Lower leg skin (tissue), 4 donors: ENCODE measurements at regions not wholly inside any gene's neighbourhood (a gene's known extent, or its start where the extent isn't known, plus 50 kb on each side); places are given as distances from the start of the nearest gene placed in this dataset.

Experiments
- DNase-seq, 2 donors: peaks; one replicate each; pipeline ENCODE4 v3.0.0-alpha.2; 2019; ENCODE audit warnings: low spot score in 2 of 2
- H3K4me3 ChIP-seq: fragments of 200-600 bp; sonication (generic); 2 replicates; pipeline ENCODE4 v1.5.1; 2017; ENCODE audit warnings: mild to moderate bottlenecking, low read depth; ENCODE audit not compliant: poor library complexity, severe bottlenecking
- CTCF ChIP-seq, 3 donors: fragments of 450-650 bp; IDR thresholded peaks; one replicate each; pipeline ENCODE4 v1.5.1; 2016; ENCODE audit warnings: antibody characterized with exemption in 3 of 3, mild to moderate bottlenecking in 3 of 3, moderate library complexity in 2 of 3
- POLR2A ChIP-seq, 2 donors: fragments of 450-650 bp; IDR thresholded peaks; one replicate each; pipeline ENCODE4 v1.6.1; 2016 to 2017; ENCODE audit warnings: antibody characterized with exemption in 2 of 2, mild to moderate bottlenecking in 1 of 2, moderate library complexity in 1 of 2
- WGBS, 2 donors: methylation state at CpG; one replicate each; pipeline ENCODE4 v1.1.5; 2018; 5-methylcytosine and 5-hydroxymethylcytosine counted together
- intact Hi-C: fragments of 100-400 bp; cut with DNase I; formaldehyde crosslinking; loops from one replicate; pipeline ENCODE4 v1.15.0; 2023; ENCODE audit warnings: low total_unique reads

DNA sequence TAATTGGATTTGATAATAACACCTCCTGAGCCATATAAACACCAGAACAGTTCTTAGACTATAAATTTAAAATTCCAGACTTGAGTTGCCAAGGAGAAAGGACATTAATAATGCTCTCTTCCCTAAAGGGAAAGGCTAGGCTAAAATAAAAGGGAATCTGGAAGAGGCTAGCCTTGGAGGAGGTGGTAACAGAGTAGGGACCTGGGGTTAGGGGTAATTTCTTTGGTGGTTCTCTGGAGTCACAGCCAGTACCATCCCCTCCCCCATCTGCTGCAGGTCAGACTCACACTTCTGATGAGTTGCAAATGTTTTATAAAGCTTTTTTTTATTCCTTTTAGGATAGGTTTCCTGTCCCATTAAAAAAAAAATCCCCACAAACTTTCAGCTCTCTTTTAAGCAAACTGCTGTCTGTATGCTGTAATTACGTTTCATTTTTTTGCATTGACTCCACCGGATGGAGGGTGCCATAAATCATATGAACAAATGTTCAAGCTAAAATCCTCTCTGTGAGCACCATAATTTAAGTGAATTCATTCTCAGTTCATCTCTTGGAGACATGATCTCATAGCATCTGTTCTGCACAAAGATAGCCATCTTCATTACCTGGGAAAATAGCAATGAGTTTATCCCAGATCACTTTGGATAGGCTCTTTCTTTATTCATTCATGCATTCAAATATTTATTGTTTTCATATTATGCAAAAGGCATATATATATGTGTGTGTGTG is 379.6 kb downstream of the TTLL7 start:
- intact Hi-C loops, result no loop called here

GRCh38 chr1:83617883-83618282 is 381.0 kb downstream of the TTLL7 start:
- intact Hi-C loops, result no loop called here
- no peak overlapping the region for H3K4me3 ChIP-seq
- TF ChIP-seq CTCF (IDR thresholded peaks at IDR 0.05) (no peak), POLR2A (IDR thresholded peaks at IDR 0.05) (no peak)
- WGBS, 2 donors, result 92 to 93% methylated on average over 7 of the region's 7 CpGs
- DNase-seq, result no peak

More for the DNA sequence above, 379.6 kb downstream of the TTLL7 start:
- H3K4me3 ChIP-seq, result no peak overlapping the region
- DNase-seq, result no peak
- no peak for TF ChIP-seq POLR2A (IDR thresholded peaks at IDR 0.05)
- no peak for TF ChIP-seq CTCF (IDR thresholded peaks at IDR 0.05)
- WGBS, 2 donors, result 40 to 49% methylated on average over 2 of the region's 2 CpGs

GRCh38 chr1:83615370-83615769 is 383.6 kb downstream of the TTLL7 start:
- no peak for DNase-seq
- no peak overlapping the region for H3K4me3 ChIP-seq
- WGBS, 2 donors, result 96 to 98% methylated on average over 2 of the region's 2 CpGs
- intact Hi-C loops, result no loop called here
- no peak for TF ChIP-seq CTCF (IDR thresholded peaks at IDR 0.05)
- no peak for TF ChIP-seq POLR2A (IDR thresholded peaks at IDR 0.05)

DNA sequence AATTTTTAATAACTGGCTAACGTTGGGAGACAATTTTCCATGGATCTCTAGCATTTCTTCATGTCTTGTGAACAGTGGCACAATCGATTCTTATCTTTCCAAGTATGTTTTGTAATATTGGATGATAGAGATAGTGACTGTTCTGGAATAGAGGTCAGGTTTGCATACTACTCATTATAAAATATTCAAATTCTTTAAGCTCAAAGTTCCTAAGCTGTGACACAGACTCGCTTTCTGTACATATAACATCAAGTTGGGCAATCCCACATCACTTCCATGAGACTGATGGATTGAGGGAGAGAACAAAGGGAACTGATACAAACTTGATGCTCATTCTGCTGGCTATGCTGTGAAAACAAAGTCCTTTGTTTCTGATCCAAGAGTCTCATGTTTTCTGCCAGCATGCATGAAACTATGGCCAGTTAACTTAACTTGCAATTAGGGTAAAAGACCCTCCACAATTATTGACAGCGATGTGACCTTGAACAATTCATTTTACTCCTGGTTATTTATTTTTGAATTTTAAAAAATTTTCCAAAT is 392.4 kb downstream of the TTLL7 start:
- DNase-seq, result no peak
- TF ChIP-seq CTCF (IDR thresholded peaks at IDR 0.05) (no peak), POLR2A (IDR thresholded peaks at IDR 0.05) (no peak)
- 82 to 89% methylated on average over 4 of the region's 4 CpGs for WGBS, 2 donors
- H3K4me3 ChIP-seq, result no peak overlapping the region
- intact Hi-C loops, result no loop called here

DNA sequence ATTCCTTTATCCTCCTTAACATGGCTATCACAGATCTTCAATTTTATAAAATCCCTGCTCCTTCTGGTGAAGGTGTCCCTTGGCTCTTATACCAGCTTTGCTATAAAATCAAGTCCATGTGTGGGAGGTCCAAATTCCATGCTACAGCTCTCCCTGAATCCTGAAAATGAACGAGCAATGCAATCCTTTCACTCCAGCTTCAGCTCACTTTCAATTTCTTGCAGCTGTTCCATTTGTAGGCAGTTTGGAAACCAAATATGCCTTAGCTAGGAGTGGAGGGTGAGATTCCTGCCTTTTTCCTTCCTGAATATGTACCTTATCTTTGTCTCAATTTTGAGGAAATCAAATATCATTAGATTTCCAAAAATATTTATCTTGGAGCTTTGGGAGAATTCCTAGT is 402.6 kb downstream of the TTLL7 start:
- 42 to 64% methylated on average over 1 of the region's 1 CpG for WGBS, 2 donors
- intact Hi-C loops, result no loop called here

More for the DNA sequence above, 402.6 kb downstream of the TTLL7 start:
- no peak for DNase-seq
- H3K4me3 ChIP-seq, result no peak overlapping the region
- TF ChIP-seq CTCF (IDR thresholded peaks at IDR 0.05) (no peak), POLR2A (IDR thresholded peaks at IDR 0.05) (no peak)
